DND-41 (cell line): ENCODE measurements at regions not wholly inside any gene's neighbourhood (a gene's known extent, or its start where the extent isn't known, plus 50 kb on each side); places are given as distances from the start of the nearest gene placed in this dataset.

ENCODE experiments used
- ATAC-seq: fragments of 200-7000 bp; cut with Tn5 transposase; 3 replicates; pipeline ENCODE4 v1.9.1; 2021; ENCODE audit warnings: low read depth; ENCODE audit not compliant: insufficient read depth
- DNase-seq: peaks from one replicate; pipeline ENCODE4 v3.0.0-alpha.2; 2020
- H2AFZ ChIP-seq: 2 replicates; pipeline ENCODE4 v1.6.0; 2012; ENCODE audit warnings: low read depth, low read length
- H3K27ac ChIP-seq: 2 replicates; pipeline ENCODE4 v1.5.1; 2012; ENCODE audit warnings: low read length, inconsistent platforms
- H3K27me3 ChIP-seq: fragments of 200-600 bp; sonication (generic); 2 replicates; pipeline ENCODE4 v1.6.0; 2012; ENCODE audit warnings: low read length, mild to moderate bottlenecking, inconsistent platforms; ENCODE audit not compliant: insufficient read depth, poor library complexity
- H3K36me3 ChIP-seq: 2 replicates; pipeline ENCODE4 v1.5.1; 2012; ENCODE audit warnings: low read length, inconsistent platforms; ENCODE audit not compliant: insufficient read depth
- H3K4me1 ChIP-seq: 2 replicates; pipeline ENCODE4 v1.5.1; 2012; ENCODE audit warnings: mild to moderate bottlenecking, low read length; ENCODE audit not compliant: insufficient read depth
- H3K4me2 ChIP-seq: 2 replicates; pipeline ENCODE4 v1.6.0; 2012; ENCODE audit warnings: mild to moderate bottlenecking, moderate library complexity, low read length, inconsistent platforms; ENCODE audit not compliant: insufficient read depth
- H3K4me3 ChIP-seq, 2 experiments: fragments of 200-600 bp in 1 of 2; shearing (Covaris generic) in 1 of 2; 2 replicates each; pipeline ENCODE4 v1.5.1; 2012 to 2016; ENCODE audit warnings: inconsistent platforms in 2 of 2, low read length in 2 of 2, mild to moderate bottlenecking in 2 of 2, low read depth in 1 of 2, moderate library complexity in 1 of 2
- H3K79me2 ChIP-seq: 2 replicates; pipeline ENCODE4 v1.6.0; 2012; ENCODE audit warnings: low read length, inconsistent platforms; ENCODE audit not compliant: insufficient read depth
- H3K9ac ChIP-seq: 2 replicates; pipeline ENCODE4 v1.6.0; 2012; ENCODE audit warnings: low read depth, mild to moderate bottlenecking, inconsistent platforms, low read length, moderate library complexity
- H3K9me3 ChIP-seq: 2 replicates; pipeline ENCODE4 v1.5.1; 2012; ENCODE audit warnings: low read length, moderate library complexity, mild to moderate bottlenecking, inconsistent platforms; ENCODE audit not compliant: insufficient read depth, severe bottlenecking
- H4K20me1 ChIP-seq: 2 replicates; pipeline ENCODE4 v1.6.0; 2012; ENCODE audit warnings: low read length; ENCODE audit not compliant: insufficient read depth
- EZH2 ChIP-seq: IDR thresholded peaks from 3 replicates; pipeline ENCODE4 v1.6.1; 2012; ENCODE audit warnings: borderline replicate concordance, low read depth, mild to moderate bottlenecking, moderate library complexity, low read length, inconsistent platforms; ENCODE audit not compliant: severe bottlenecking
- TF ChIP-seq, protein P1 (sequence below): IDR thresholded peaks from 2 replicates; pipeline ENCODE4 v1.5.1; 2012; ENCODE audit warnings: borderline replicate concordance, low read length, moderate library complexity, mild to moderate bottlenecking; ENCODE audit not compliant: poor library complexity, severe bottlenecking; ENCODE audit errors: extremely low read depth

DNA sequence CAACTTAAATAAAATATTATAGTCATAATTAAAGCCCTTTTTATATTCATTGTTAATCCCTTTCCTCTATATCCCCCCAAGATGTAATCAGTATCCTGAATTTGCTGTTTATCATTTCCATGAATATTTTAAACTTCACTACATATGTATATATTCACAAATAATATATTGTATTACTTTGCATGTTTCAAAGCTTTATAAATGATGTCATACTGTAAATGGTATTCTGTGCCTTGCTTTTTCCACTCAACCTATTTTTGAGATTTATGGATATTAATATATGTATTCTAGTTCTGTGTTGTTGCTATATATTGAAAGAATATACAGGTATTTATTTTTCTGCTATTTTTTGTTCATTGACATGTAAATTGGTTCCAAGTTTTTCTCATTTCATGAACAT lies 173.1 kb downstream of the CCDC71L start:
- Histone ChIP-seq H3K4me1 (no peaks in the 10 kb centered on the region), H3K36me3 (no peaks in the 10 kb centered on the region), H3K27ac (no peak overlapping the region), H4K20me1 (no peaks in the 10 kb centered on the region), H3K4me2 (no peak overlapping the region), H3K9me3 (no peaks in the 10 kb centered on the region), H3K27me3 (peaks cover 7% of the 10 kb centered on the region), H2AFZ (no peak overlapping the region), H3K4me3 (no peak overlapping the region), H3K9ac (no peak overlapping the region), H3K79me2 (no peaks in the 10 kb centered on the region)
- no peak for TF ChIP-seq EZH2
- TF ChIP-seq, protein P1, sequence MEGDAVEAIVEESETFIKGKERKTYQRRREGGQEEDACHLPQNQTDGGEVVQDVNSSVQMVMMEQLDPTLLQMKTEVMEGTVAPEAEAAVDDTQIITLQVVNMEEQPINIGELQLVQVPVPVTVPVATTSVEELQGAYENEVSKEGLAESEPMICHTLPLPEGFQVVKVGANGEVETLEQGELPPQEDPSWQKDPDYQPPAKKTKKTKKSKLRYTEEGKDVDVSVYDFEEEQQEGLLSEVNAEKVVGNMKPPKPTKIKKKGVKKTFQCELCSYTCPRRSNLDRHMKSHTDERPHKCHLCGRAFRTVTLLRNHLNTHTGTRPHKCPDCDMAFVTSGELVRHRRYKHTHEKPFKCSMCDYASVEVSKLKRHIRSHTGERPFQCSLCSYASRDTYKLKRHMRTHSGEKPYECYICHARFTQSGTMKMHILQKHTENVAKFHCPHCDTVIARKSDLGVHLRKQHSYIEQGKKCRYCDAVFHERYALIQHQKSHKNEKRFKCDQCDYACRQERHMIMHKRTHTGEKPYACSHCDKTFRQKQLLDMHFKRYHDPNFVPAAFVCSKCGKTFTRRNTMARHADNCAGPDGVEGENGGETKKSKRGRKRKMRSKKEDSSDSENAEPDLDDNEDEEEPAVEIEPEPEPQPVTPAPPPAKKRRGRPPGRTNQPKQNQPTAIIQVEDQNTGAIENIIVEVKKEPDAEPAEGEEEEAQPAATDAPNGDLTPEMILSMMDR: no peak
- DNase-seq: no peak
- no peak for ATAC-seq

DNA sequence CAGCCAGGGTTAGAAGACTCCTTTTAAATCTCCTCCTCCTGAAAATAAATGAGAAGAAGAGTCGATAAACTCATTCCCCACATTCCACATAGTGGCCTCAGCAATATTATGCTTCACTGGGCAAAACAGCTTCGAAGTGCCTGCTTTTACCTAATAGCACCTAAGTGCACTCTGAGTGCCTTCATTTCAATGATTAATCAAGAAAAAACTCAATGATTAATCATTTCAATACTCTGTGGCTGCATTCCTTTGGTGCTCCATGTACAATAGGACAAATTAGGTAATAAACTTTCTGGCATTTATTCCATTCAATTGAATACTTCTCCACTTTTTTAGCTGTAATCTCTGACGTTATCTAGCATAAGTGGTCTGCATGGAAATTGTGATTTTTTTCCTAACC lies 174.6 kb downstream of the CCDC71L start:
- Histone ChIP-seq H4K20me1 (no peaks in the 10 kb centered on the region), H3K27me3 (peaks cover 7% of the 10 kb centered on the region), H2AFZ (no peak overlapping the region), H3K79me2 (no peaks in the 10 kb centered on the region), H3K36me3 (no peaks in the 10 kb centered on the region), H3K4me1 (no peaks in the 10 kb centered on the region), H3K9me3 (no peaks in the 10 kb centered on the region), H3K4me2 (no peak overlapping the region), H3K9ac (no peak overlapping the region), H3K4me3 (no peak overlapping the region), H3K27ac (no peak overlapping the region)
- DNase-seq (no peak), ATAC-seq (no peak)
- TF ChIP-seq, protein P1: no peak
- no peak for TF ChIP-seq EZH2

DNA sequence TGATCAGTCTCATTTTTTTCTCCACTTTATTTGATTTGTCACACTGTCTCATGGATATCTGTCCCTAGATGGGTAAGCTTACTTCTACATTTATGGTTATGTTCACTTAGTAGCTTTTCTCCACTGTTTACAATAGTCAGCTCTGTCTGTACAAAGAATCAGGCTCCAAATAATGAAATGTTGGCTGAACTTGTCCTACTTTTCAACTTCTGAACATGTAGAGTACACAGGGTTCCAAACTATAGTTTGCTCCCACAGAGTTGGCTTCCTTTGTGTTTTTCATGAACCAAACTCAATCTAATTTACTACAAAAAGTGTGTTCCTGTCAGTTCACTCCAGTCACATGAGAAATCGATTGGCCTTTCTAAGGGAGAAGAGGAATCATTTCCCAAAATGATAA lies 175.0 kb downstream of the CCDC71L start:
- Histone ChIP-seq H3K27me3 (peaks cover 10% of the 10 kb centered on the region), H2AFZ (no peak overlapping the region), H3K4me3 (no peak overlapping the region), H3K27ac (no peak overlapping the region), H3K4me2 (no peak overlapping the region), H3K79me2 (no peaks in the 10 kb centered on the region), H3K36me3 (no peaks in the 10 kb centered on the region), H3K4me1 (no peaks in the 10 kb centered on the region), H4K20me1 (no peaks in the 10 kb centered on the region), H3K9ac (no peak overlapping the region), H3K9me3 (no peaks in the 10 kb centered on the region)
- TF ChIP-seq, protein P1: no peak
- no peak for TF ChIP-seq EZH2
- ATAC-seq (no peak), DNase-seq (no peak)

GRCh38 chr7:106485031-106485551 lies 175.9 kb downstream of the CCDC71L start:
- Histone ChIP-seq H3K4me1 (no peaks in the 10 kb centered on the region), H3K9me3 (no peaks in the 10 kb centered on the region), H3K27me3 (peaks cover 16% of the 10 kb centered on the region), H3K36me3 (no peaks in the 10 kb centered on the region), H3K27ac (no peak overlapping the region), H2AFZ (no peak overlapping the region), H3K79me2 (no peaks in the 10 kb centered on the region), H4K20me1 (no peaks in the 10 kb centered on the region), H3K4me3 (no peak overlapping the region), H3K4me2 (no peak overlapping the region), H3K9ac (no peak overlapping the region)
- no peak for DNase-seq
- no peak for ATAC-seq
- no peak for TF ChIP-seq EZH2
- TF ChIP-seq, protein P1: no peak
